Panc1 (cell line): ENCODE measurements at regions not wholly inside any gene's neighbourhood (a gene's known extent, or its start where the extent isn't known, plus 50 kb on each side); places are given as distances from the start of the nearest gene placed in this dataset.

Experiments used
- CTCF ChIP-seq: fragments of 450-650 bp; IDR thresholded peaks from 2 replicates; pipeline ENCODE4 v1.5.1; 2017; ENCODE audit warnings: mild to moderate bottlenecking
- POLR2AphosphoS5 ChIP-seq: IDR thresholded peaks from 2 replicates; pipeline ENCODE4 v1.6.1; 2012; ENCODE audit warnings: mild to moderate bottlenecking, low read depth, low read length, moderate library complexity
- REST ChIP-seq, 2 experiments: IDR thresholded peaks; 2 replicates each; pipeline ENCODE4 v1.6.1; 2011 to 2012; ENCODE audit warnings: low read depth in 2 of 2, control low read depth in 1 of 2, low read length in 1 of 2, mild to moderate bottlenecking in 1 of 2, moderate library complexity in 1 of 2; ENCODE audit not compliant: insufficient read depth in 1 of 2
- SIN3A ChIP-seq: IDR thresholded peaks from 2 replicates; pipeline ENCODE4 v1.6.1; 2012; ENCODE audit warnings: low read depth, mild to moderate bottlenecking, low read length, moderate library complexity, borderline replicate concordance; ENCODE audit not compliant: insufficient read depth

- TF ChIP-seq POLR2AphosphoS5 (no peak), CTCF (no peak), SIN3A (no peak), REST (IDR thresholded peaks at IDR 0.05; ENCODE audit: insufficient read depth in 1 of 2, low read depth in 2 of 2, low read length in 1 of 2) (no peak)
Observed at GRCh38 chr13:78376822-78377221, 226.5 kb downstream of the POU4F1 start.
